HG03064 (cell line): ENCODE measurements at regions not wholly inside any gene's neighbourhood (a gene's known extent, or its start where the extent isn't known, plus 50 kb on each side); places are given as distances from the start of the nearest gene placed in this dataset.

Experiments used
- ATAC-seq: cut with Tn5 transposase; IDR thresholded peaks from one replicate; pipeline ENCODE4 v1.9.1; 2021; ENCODE audit warnings: low read depth; ENCODE audit not compliant: unreplicated experiment

DNA sequence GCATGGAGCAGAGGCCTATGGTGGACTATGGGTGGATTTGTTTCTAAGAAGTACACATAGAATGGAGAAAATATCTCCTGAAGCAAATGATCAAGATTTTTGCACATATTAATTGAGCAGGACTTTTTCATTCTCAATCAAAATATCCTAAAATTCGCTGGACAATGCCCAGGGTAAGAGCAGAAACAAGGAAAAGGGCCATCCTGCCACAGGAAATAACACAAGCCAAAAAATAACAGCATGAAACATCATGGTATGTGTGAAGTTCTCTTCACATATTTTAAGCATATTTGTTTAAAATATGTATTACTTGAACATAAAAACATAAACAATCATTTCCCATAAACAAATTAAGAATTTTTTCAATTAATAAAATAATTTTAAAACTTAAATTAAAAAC is 868.9 kb downstream of the EPHA7 start:
- no peak for ATAC-seq

DNA sequence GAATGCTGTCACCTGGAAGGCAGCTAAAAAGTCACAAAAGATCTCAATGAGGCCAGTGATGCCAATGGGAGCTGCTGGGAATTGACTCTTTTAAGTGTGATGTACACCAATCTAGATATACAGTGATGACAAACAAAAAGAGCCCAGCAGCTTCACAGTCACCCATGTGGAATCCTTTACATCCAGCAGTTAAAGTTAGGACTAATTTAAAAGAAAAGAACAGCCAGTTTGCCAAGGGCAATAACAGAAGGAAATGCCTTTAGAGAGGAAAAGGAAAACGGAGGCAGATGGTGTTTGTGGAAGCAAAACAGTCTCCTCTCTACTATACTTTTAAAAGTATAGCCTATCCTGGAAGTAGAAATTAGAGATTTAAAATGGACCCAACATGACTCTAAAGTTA is 873.5 kb downstream of the EPHA7 start:
- no peak for ATAC-seq

DNA sequence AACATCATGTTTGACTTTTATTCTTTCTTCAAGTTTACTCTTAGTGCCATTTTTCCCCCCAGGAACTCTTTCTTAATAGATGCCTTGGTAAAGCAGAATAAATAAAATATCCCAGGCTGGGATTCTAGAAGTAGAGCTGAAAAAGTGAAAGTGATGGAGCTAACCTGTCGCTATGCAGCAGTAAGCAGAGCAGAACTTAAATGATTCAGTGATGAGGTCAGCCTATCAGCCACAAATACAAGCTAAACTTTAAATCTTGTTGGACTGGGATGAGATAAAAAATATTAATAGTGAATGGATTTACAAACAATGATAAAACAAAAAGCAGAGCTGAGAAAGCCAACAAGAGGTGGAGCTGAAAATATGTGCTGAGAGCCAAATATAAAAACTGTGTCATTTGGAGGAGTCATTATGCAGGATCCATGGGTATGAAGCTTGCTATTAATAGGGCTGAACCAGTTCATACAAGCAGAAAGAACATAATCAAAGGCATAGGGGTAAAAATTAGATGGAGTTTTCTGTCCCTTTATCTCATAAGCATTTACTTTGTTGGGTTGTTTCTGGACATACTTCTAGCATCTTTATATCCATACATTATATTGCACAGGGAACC is 877.8 kb downstream of the EPHA7 start:
- ATAC-seq: no peak

GRCh38 chr6:92538926-92539325 is 880.4 kb downstream of the EPHA7 start:
- no peak for ATAC-seq

DNA sequence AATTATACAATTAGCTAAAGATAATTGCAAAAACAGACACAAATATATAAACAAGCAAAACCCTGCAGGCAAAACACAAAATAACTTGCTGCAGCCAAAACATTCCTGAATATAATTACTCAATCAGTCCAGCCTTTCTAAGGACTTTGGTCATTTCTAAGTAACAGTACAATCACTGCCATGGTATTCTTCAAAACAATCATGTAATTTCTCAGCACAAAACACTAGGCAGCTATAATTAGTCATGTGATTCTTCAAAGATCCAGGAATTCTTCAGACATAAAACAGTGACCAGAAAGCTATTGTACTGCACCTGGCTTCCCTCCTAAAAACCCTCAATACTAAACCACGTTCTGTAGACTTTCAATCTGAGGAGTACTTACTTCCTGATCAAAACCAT is 881.1 kb downstream of the EPHA7 start:
- no peak for ATAC-seq

GRCh38 chr6:92534109-92534508 is 885.2 kb downstream of the EPHA7 start:
- ATAC-seq: no peak

- ATAC-seq: no peak
These were observed 896.8 kb downstream of the EPHA7 start for GRCh38 chr6:92522589-92522988.

GRCh38 chr6:92521553-92521952 is 897.8 kb downstream of the EPHA7 start:
- ATAC-seq: no peak

- ATAC-seq: no peak
These were observed 909.2 kb downstream of the EPHA7 start for GRCh38 chr6:92510137-92510536.

- ATAC-seq: no peak
These were observed 911.8 kb downstream of the EPHA7 start for GRCh38 chr6:92507552-92507951.

- no peak for ATAC-seq
These were observed 914.9 kb downstream of the EPHA7 start for GRCh38 chr6:92504509-92504908.

- ATAC-seq: no peak
These were observed 922.1 kb downstream of the EPHA7 start for GRCh38 chr6:92497281-92497680.

GRCh38 chr6:92496527-92496926 is 922.8 kb downstream of the EPHA7 start:
- no peak for ATAC-seq

DNA sequence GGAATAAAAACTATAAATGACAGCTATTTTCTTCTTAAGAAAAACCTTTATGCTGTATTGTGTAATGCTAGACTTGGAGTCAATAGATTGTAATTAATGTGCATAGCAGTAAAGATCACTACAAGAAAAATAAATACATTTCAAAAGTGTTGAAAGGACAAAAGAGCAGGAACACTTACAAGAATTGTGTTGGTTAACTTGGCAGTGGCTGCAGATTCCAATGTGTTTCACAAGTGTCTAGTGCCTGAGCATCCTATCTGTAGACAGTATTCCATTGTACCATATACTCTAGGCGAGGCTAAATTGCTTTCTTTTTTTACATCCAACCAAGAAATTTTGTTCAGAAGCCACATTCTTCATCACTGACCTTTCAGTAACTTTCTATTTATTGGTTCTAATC is 924.1 kb downstream of the EPHA7 start:
- ATAC-seq: no peak

DNA sequence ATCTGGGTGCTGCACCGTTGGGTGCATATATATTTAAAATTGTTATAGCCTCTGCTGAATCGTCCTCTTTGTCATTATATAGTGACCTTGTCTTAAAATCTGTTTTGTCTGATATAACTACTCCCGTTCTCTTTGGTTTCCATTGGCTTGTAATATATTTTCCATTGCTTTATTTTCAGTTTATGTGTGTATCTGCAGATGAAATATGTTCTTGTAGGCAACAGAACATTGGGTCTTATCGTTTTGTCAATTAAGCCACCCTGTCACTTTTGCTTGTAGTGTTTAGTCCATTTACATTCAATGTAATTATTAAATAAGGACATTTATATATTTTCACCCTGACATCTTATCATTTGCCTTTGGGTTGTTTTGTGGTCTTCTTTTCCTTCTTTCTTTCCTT is 933.9 kb downstream of the EPHA7 start:
- no peak for ATAC-seq

DNA sequence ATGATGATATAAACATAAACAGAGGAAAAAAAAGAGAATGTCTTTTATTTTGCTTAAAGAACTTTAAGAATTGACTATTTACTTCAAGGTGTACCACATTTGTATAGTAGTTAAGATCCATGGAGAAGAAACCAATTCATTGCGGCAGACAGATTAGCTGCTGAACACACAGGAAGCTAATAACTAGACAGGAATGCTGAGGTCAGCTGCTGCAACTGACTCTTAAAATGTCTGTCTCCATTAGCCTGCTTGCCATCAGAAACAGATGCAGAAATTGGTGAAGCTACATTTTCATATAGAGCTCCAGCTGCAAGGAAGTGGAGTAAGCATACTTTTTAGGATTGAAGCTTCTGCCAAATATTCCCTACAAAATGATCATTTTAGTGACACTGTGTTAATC is 939.5 kb downstream of the EPHA7 start:
- ATAC-seq: no peak

GRCh38 chr6:92473056-92473455 is 946.3 kb downstream of the EPHA7 start:
- ATAC-seq: no peak

DNA sequence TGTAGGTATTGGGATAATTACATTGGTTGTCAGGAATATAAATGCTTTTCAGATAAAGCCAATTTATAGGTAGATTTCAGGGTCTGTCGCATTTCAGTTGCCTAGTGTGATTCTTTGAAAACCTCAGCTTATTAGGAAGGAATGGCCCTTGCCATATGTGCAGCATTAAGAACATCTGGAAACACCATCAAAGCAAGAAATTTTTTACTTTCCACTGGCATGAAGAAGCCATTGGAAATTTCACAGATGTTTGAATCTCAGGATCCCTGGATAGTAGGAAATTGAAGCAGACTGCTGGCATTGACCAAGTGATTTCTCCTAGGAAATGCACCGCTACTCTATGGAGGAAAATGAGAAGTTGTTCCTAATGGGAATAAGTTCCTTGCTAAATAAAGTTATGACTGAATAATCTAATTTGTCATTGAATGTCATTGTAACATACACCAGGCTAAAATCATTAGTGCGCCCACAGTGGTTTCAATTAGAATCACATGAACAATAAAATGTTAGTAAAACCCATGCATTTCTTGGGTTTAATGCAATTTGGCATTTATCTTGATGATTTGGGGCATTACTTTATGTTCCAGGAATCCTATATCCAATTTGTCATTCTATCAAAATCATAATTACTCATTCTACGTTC is 950.1 kb downstream of the EPHA7 start:
- no peak for ATAC-seq

- no peak for ATAC-seq
These were observed 951.3 kb downstream of the EPHA7 start for GRCh38 chr6:92468066-92468465.

DNA sequence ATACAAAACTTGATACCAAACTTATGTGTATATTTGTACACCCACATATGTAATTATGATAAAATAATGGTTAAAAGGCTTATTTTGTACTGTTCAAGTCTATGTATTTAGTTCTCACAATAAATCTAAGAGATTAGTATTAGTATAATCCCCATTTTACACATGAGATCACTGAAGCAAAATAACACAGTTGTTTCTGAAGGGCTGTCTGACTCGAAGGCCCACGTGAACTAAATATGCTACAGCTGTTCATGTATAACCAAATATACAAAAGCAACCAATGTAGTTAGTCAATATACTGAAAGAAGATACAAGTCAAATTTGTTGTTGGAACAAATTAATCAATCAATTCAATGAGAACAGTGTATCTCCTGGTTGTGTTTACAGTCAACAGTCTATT is 959.2 kb downstream of the EPHA7 start:
- ATAC-seq: no peak

DNA sequence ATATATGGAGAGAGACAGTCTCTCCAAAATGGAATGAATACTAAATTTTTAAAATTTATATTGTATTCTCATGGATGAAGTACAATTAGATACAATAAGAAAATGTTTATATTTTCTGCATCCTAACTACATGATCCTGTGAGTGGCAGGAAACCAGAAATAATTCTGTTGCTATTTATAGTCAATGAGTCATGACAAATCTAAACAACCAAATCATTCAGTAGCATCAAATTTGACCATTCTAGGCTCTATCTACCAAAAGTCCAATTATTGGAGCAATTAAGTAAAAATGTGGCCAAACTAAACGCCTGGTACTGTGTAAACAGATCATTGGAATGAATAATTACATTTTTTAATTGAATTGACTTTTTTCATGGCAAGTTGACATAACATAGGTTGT is 959.8 kb downstream of the EPHA7 start:
- ATAC-seq: no peak

GRCh38 chr6:92446052-92446451 is 973.3 kb downstream of the EPHA7 start:
- ATAC-seq: no peak

DNA sequence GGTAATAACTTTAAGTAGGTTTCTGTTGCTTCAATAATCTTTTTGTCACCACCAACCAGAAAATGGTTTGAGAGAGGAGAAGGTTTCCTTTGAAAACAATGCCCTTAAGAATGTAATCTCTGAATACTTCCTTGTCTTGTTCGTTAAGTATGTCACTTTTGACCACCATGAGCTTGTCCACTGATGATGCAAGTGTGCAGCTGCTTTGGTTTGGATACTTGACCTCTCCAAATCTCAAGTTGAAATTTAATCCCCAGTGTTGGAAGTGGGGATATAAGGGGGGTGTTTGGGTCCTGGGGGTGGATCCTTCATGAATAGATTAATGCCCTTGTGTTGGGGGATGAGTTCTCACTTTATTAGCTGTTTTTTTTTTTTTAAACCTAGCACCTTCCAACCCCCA is 985.4 kb downstream of the EPHA7 start:
- no peak for ATAC-seq
